SU-DHL-6 (cell line): ENCODE measurements at regions not wholly inside any gene's neighbourhood (a gene's known extent, or its start where the extent isn't known, plus 50 kb on each side); places are given as distances from the start of the nearest gene placed in this dataset.

Source experiments
- H2AFZ ChIP-seq: fragments of 200-600 bp; sonication (generic); 2 replicates; pipeline ENCODE4 v1.6.1; 2014; ENCODE audit warnings: low read depth, mild to moderate bottlenecking, moderate library complexity, mixed read lengths, antibody characterized with exemption, low read length; ENCODE audit not compliant: severe bottlenecking
- H3F3A ChIP-seq: fragments of 200-600 bp; shearing (Covaris generic); 2 replicates; pipeline ENCODE4 v1.6.0; 2016; ENCODE audit warnings: antibody characterized with exemption, mild to moderate bottlenecking; ENCODE audit not compliant: insufficient read depth
- H3K27ac ChIP-seq: fragments of 200-600 bp; sonication (generic); 2 replicates; pipeline ENCODE4 v1.5.1; 2016; ENCODE audit warnings: low read depth, mild to moderate bottlenecking, low read length, moderate library complexity, mixed read lengths
- H3K27me3 ChIP-seq: fragments of 200-600 bp; sonication (generic), shearing (Covaris generic); 2 replicates; pipeline ENCODE4 v1.6.0; 2014; ENCODE audit warnings: mild to moderate bottlenecking, low read length
- H3K36me3 ChIP-seq: fragments of 200-600 bp; sonication (generic); 2 replicates; pipeline ENCODE4 v1.6.1; 2014; ENCODE audit warnings: mild to moderate bottlenecking, low read length, mixed read lengths
- H3K4me2 ChIP-seq: fragments of 300-600, 200-600 bp; shearing (Covaris generic), sonication (generic); 2 replicates; pipeline ENCODE4 v1.6.0; 2014; ENCODE audit warnings: low read length, low read depth, mild to moderate bottlenecking; ENCODE audit not compliant: poor library complexity, severe bottlenecking
- H3K4me3 ChIP-seq: fragments of 200-600 bp; sonication (generic); 2 replicates; pipeline ENCODE4 v1.5.1; 2014; ENCODE audit warnings: antibody characterized with exemption, low read length, mild to moderate bottlenecking, mixed read lengths; ENCODE audit not compliant: insufficient read depth, poor library complexity, severe bottlenecking
- H3K79me2 ChIP-seq: fragments of 200-600 bp; sonication (generic); 2 replicates; pipeline ENCODE4 v1.6.1; 2014; ENCODE audit warnings: mild to moderate bottlenecking, low read length, moderate library complexity; ENCODE audit not compliant: insufficient read depth
- H3K9ac ChIP-seq: fragments of 200-600 bp; sonication (generic); 2 replicates; pipeline ENCODE4 v1.7.0; 2014; ENCODE audit warnings: mild to moderate bottlenecking, low read length
- H3K9me2 ChIP-seq: fragments of 200-600 bp; sonication (generic); replicated peaks from 2 replicates; pipeline ENCODE4 v1.6.1; 2014; ENCODE audit warnings: low read length; ENCODE audit not compliant: insufficient read depth
- H3K9me3 ChIP-seq: fragments of 200-600 bp; sonication (generic); 2 replicates; pipeline ENCODE4 v1.6.1; 2014; ENCODE audit warnings: low read length, mixed read lengths; ENCODE audit not compliant: insufficient read depth
- H4K20me1 ChIP-seq: fragments of 200-600 bp; sonication (generic); 2 replicates; pipeline ENCODE4 v1.6.1; 2014; ENCODE audit warnings: low read depth, mild to moderate bottlenecking, antibody characterized with exemption, low read length, moderate library complexity, mixed read lengths
- EZH2phosphoT487 ChIP-seq: fragments of 200-600 bp; sonication (generic), shearing (Covaris generic); conservative IDR thresholded peaks from 2 replicates; pipeline ENCODE4 v1.6.1; 2018; ENCODE audit warnings: mild to moderate bottlenecking, antibody characterized with exemption, low read length, moderate library complexity, mixed read lengths
- TF ChIP-seq, protein P1 (sequence below): fragments of 200-600 bp; sonication (generic); IDR thresholded peaks from one replicate; pipeline ENCODE4 v1.5.1; 2017; ENCODE audit warnings: antibody characterized with exemption, mild to moderate bottlenecking, low read length, moderate library complexity; ENCODE audit not compliant: insufficient read depth, poor library complexity, severe bottlenecking

- no peak overlapping the region for H3K4me2 ChIP-seq
- no peaks in the 10 kb centered on the region for H3K79me2 ChIP-seq
These were observed 186.5 kb upstream of the HDAC4 start for GRCh38 chr2:239587311-239587731.

GRCh38 chr2:239586651-239587310, 186.0 kb upstream of the HDAC4 start:
- no peaks in the 10 kb centered on the region for H3K27me3 ChIP-seq
- H3F3A ChIP-seq, result no peaks in the 10 kb centered on the region
- no peaks in the 10 kb centered on the region for H3K9me2 ChIP-seq
- H3K79me2 ChIP-seq, result no peaks in the 10 kb centered on the region
- H3K36me3 ChIP-seq, result no peaks in the 10 kb centered on the region
- no peak overlapping the region for H3K4me2 ChIP-seq
- no peaks in the 10 kb centered on the region for H3K9me3 ChIP-seq
- no peak overlapping the region for H2AFZ ChIP-seq
- no peaks in the 10 kb centered on the region for H4K20me1 ChIP-seq
- TF ChIP-seq, protein P1, sequence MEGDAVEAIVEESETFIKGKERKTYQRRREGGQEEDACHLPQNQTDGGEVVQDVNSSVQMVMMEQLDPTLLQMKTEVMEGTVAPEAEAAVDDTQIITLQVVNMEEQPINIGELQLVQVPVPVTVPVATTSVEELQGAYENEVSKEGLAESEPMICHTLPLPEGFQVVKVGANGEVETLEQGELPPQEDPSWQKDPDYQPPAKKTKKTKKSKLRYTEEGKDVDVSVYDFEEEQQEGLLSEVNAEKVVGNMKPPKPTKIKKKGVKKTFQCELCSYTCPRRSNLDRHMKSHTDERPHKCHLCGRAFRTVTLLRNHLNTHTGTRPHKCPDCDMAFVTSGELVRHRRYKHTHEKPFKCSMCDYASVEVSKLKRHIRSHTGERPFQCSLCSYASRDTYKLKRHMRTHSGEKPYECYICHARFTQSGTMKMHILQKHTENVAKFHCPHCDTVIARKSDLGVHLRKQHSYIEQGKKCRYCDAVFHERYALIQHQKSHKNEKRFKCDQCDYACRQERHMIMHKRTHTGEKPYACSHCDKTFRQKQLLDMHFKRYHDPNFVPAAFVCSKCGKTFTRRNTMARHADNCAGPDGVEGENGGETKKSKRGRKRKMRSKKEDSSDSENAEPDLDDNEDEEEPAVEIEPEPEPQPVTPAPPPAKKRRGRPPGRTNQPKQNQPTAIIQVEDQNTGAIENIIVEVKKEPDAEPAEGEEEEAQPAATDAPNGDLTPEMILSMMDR, result no peak
- TF ChIP-seq EZH2phosphoT487, result no peak
- no peak overlapping the region for H3K9ac ChIP-seq
- H3K4me3 ChIP-seq, result no peak overlapping the region
- no peak overlapping the region for H3K27ac ChIP-seq

More at GRCh38 chr2:239587311-239587731, 186.5 kb upstream of the HDAC4 start:
- no peak overlapping the region for H3K4me3 ChIP-seq
- H2AFZ ChIP-seq, result no peak overlapping the region
- H3K9me2 ChIP-seq, result no peaks in the 10 kb centered on the region
- no peaks in the 10 kb centered on the region for H3K9me3 ChIP-seq
- no peaks in the 10 kb centered on the region for H4K20me1 ChIP-seq
- TF ChIP-seq EZH2phosphoT487, result no peak
- TF ChIP-seq, protein P1, result no peak
- H3K9ac ChIP-seq, result no peak overlapping the region
- H3K36me3 ChIP-seq, result no peaks in the 10 kb centered on the region
- no peaks in the 10 kb centered on the region for H3K27me3 ChIP-seq
- H3K27ac ChIP-seq, result no peak overlapping the region
- no peaks in the 10 kb centered on the region for H3F3A ChIP-seq

DNA sequence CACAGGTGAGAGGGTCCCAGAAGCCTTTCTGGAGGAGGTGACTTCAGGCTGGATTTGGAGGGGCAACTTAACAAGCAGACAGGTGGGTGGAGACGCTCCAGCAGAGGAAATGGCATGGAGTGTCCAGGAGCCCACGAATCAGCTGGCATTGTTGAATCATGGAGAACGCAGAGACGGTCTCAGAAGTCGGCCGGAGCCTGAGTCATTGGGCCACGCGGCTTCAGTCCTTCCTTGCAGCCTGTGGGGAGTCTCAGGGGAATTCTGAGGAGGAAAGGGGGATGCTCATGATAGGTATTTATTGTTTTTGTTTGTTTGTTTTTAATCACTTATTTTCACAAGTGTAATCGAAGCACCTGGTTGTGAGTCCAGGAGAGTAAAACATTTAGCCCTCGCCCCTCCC, 184.6 kb upstream of the HDAC4 start:
- Histone ChIP-seq H4K20me1 (no peaks in the 10 kb centered on the region), H3K79me2 (no peaks in the 10 kb centered on the region), H3F3A (no peaks in the 10 kb centered on the region), H3K27ac (no peak overlapping the region), H3K9ac (no peak overlapping the region), H3K4me2 (no peak overlapping the region), H3K36me3 (no peaks in the 10 kb centered on the region), H3K9me3 (no peaks in the 10 kb centered on the region), H3K27me3 (no peaks in the 10 kb centered on the region), H3K9me2 (no peaks in the 10 kb centered on the region), H3K4me3 (no peak overlapping the region), H2AFZ (no peak overlapping the region)
- TF ChIP-seq, protein P1, result no peak
- TF ChIP-seq EZH2phosphoT487, result no peak
